ENCODE measurements at regions not wholly inside any gene's neighbourhood (a gene's known extent, or its start where the extent isn't known, plus 50 kb on each side); places are given as distances from the start of the nearest gene placed in this dataset.

DNA sequence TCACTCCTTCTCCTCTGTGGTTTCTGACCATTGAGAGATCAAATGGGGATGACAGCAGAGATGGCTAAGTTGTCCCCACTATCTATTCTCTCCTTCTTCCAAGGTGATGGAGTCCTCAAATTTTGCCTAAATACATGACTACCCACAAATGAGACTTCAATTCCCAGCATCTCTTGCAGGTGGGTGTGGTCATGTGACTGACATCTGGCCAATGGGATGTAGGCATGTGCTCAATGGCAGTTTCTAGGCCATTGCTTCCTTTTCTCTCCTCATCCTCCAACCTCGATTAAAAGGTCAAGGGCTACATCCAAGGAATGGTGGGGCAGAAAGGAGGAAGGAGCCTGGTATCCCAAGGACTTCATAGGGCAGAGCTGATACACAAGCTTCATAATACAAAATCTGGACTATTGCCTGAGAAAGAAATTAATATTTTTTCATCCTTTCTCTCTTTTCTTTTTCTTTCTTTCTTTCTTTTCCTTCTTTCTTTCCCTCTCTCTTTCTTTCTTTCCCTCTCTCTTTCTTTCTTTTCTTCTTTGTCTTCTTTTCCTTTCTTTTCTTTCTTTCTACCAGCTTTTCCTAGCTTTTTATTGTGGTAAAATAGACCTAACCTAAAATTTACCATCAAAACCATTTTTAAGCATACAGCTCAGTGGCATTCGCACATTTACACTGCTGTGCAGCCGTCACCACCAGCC lies 100.9 kb upstream of the PRB2 start:
- TF ChIP-seq CTCF (IDR thresholded peaks at IDR 0.05) (no peak), POLR2A (IDR thresholded peaks at IDR 0.05) (no peak)

Data from lower leg skin (tissue), 3 donors.